H1 (cell line): ENCODE measurements at regions not wholly inside any gene's neighbourhood (a gene's known extent, or its start where the extent isn't known, plus 50 kb on each side); places are given as distances from the start of the nearest gene placed in this dataset.

ENCODE experiments used
- CTCF ChIA-PET: fragments of 300-600 bp; sonication (Branson Sonifier 250); formaldehyde crosslinking; loops from one replicate; lab custom pipeline; 2021; ENCODE audit not compliant: partially characterized antibody; lab: Charles Lee
- POLR2A ChIA-PET: fragments of 300-600 bp; sonication (Branson Sonifier 250); formaldehyde crosslinking; loops from one replicate; lab custom pipeline; 2021; ENCODE audit warnings: inconsistent platforms; ENCODE audit not compliant: partially characterized antibody; lab: Charles Lee
- DNase-seq, 2 experiments: peaks; one replicate each; pipeline versions ENCODE4 v3.0.0 to v3.0.0-alpha.2; 2010 to 2022; ENCODE audit warnings: low spot score in 2 of 2, low read depth in 1 of 2, mixed read lengths in 1 of 2
- FAIRE-seq: peaks from 2 replicates; lab custom pipeline; 2011; peaks lifted over from hg19 to GRCh38; lab: Jason Lieb, UNC
- H2AFZ ChIP-seq: 2 replicates; pipeline ENCODE4 v1.8.1; 2012; ENCODE audit warnings: low read length, inconsistent platforms
- H2AK5ac ChIP-seq: 2 replicates; pipeline ENCODE4 v1.6.1; 2013; ENCODE audit warnings: low read depth, low read length
- H2BK120ac ChIP-seq: replicated peaks from 2 replicates; pipeline ENCODE3; 2013; ENCODE audit warnings: low read depth, low read length, inconsistent platforms
- H2BK12ac ChIP-seq: 2 replicates; pipeline ENCODE4 v1.6.1; 2013; ENCODE audit warnings: low read depth, low read length
- H2BK15ac ChIP-seq: 2 replicates; pipeline ENCODE4 v1.6.1; 2013; ENCODE audit warnings: low read length
- H2BK20ac ChIP-seq: 2 replicates; pipeline ENCODE4 v1.6.1; 2013; ENCODE audit warnings: low read length
- H2BK5ac ChIP-seq: 2 replicates; pipeline ENCODE4 v1.6.1; 2013; ENCODE audit warnings: low read depth, low read length
- H3K14ac ChIP-seq: 2 replicates; pipeline ENCODE4 v1.6.1; 2013; ENCODE audit warnings: inconsistent platforms; ENCODE audit not compliant: insufficient read length
- H3K18ac ChIP-seq: 2 replicates; pipeline ENCODE4 v1.6.1; 2013; ENCODE audit warnings: low read length; ENCODE audit errors: extremely low read depth
- H3K23ac ChIP-seq: 2 replicates; pipeline ENCODE4 v1.6.1; 2013; ENCODE audit warnings: inconsistent platforms; ENCODE audit not compliant: insufficient read length
- H3K23me2 ChIP-seq: 2 replicates; pipeline ENCODE4 v1.6.1; 2013; ENCODE audit warnings: low read depth, low read length
- H3K27ac ChIP-seq: 2 replicates; pipeline ENCODE4 v1.6.1; 2011; ENCODE audit warnings: low read depth, low read length, inconsistent platforms
- H3K27me3 ChIP-seq, 4 experiments: replicated peaks in 1 of 4; 1 replicate in 1 of 4; 2 replicates in 3 of 4; pipeline versions ENCODE4 v1.6.1 to v1.8.1; 2011 to 2013; ENCODE audit warnings: low read length in 3 of 4, mild to moderate bottlenecking in 3 of 4, inconsistent platforms in 2 of 4, mixed read lengths in 2 of 4, moderate library complexity in 1 of 4; ENCODE audit not compliant: control insufficient read depth in 3 of 4, insufficient read depth in 3 of 4; ENCODE audit errors: extremely low read depth in 1 of 4
- H3K36me3 ChIP-seq, 4 experiments: 2 replicates each; pipeline versions ENCODE4 v1.6.1 to v1.8.1; 2011 to 2013; ENCODE audit warnings: mild to moderate bottlenecking in 4 of 4, low read length in 3 of 4, moderate library complexity in 2 of 4, control low read depth in 1 of 4, inconsistent platforms in 1 of 4; ENCODE audit not compliant: insufficient read depth in 4 of 4, control insufficient read depth in 2 of 4
- H3K4ac ChIP-seq: replicated peaks from 2 replicates; pipeline ENCODE3; 2013; ENCODE audit warnings: low read length, low read depth, mixed read lengths, inconsistent platforms; ENCODE audit not compliant: insufficient read length
- H3K4me1 ChIP-seq, 4 experiments: replicated peaks in 1 of 4; 1 replicate in 1 of 4; 2 replicates in 3 of 4; pipeline versions ENCODE4 v1.6.1 to v1.8.1; 2011 to 2013; ENCODE audit warnings: low read length in 3 of 4, inconsistent platforms in 2 of 4, mixed read lengths in 1 of 4; ENCODE audit not compliant: insufficient read depth in 4 of 4, control insufficient read depth in 3 of 4
- H3K4me2 ChIP-seq, 2 experiments: 2 replicates each; pipeline versions ENCODE4 v1.6.1 to v1.8.1; 2011 to 2013; ENCODE audit warnings: low read depth in 2 of 2, low read length in 2 of 2, control low read depth in 1 of 2, inconsistent platforms in 1 of 2, mild to moderate bottlenecking in 1 of 2; ENCODE audit not compliant: insufficient read depth in 1 of 2
- H3K4me3 ChIP-seq, 4 experiments: fragments of 200-600, 300-600 bp in 1 of 4; sonication (generic), shearing (Covaris generic), sonication (Bioruptor Twin) in 1 of 4; 2 replicates each; pipeline versions ENCODE4 v1.5.1 to v1.8.1; 2011 to 2016; ENCODE audit warnings: low read length in 4 of 4, low read depth in 3 of 4, control low read depth in 2 of 4, inconsistent platforms in 2 of 4, mild to moderate bottlenecking in 2 of 4, mixed read lengths in 1 of 4, moderate library complexity in 1 of 4; ENCODE audit not compliant: insufficient read depth in 2 of 4; ENCODE audit errors: extremely low read depth in 1 of 4
- H3K56ac ChIP-seq: replicated peaks from 2 replicates; pipeline ENCODE3; 2013; ENCODE audit warnings: low read depth, mild to moderate bottlenecking, mixed read lengths, low read length, inconsistent platforms; ENCODE audit not compliant: insufficient read length
- H3K79me1 ChIP-seq: 2 replicates; pipeline ENCODE4 v1.6.1; 2013; ENCODE audit warnings: low read depth, low read length, control low read depth
- H3K79me2 ChIP-seq, 2 experiments: 2 replicates each; pipeline versions ENCODE4 v1.6.1 to v1.8.1; 2012 to 2013; ENCODE audit warnings: low read length in 2 of 2, mild to moderate bottlenecking in 2 of 2, inconsistent platforms in 1 of 2; ENCODE audit not compliant: insufficient read depth in 2 of 2, control insufficient read depth in 1 of 2
- H3K9ac ChIP-seq, 4 experiments: replicated peaks in 1 of 4; 1 replicate in 1 of 4; 2 replicates in 3 of 4; pipeline versions ENCODE4 v1.6.1 to v1.8.1; 2011 to 2013; ENCODE audit warnings: low read depth in 3 of 4, low read length in 3 of 4, control low read depth in 2 of 4, mild to moderate bottlenecking in 2 of 4, moderate library complexity in 2 of 4, inconsistent platforms in 1 of 4; ENCODE audit errors: extremely low read depth in 1 of 4
- H3K9me3 ChIP-seq, 2 experiments: 2 replicates each; pipeline versions ENCODE4 v1.6.1 to v1.8.1; 2012 to 2013; ENCODE audit warnings: mild to moderate bottlenecking in 2 of 2, moderate library complexity in 2 of 2, control low read depth in 1 of 2, inconsistent platforms in 1 of 2, low read depth in 1 of 2, low read length in 1 of 2, mixed read lengths in 1 of 2; ENCODE audit not compliant: insufficient read depth in 2 of 2
- H4K20me1 ChIP-seq, 2 experiments: replicated peaks in 1 of 2; 2 replicates each; pipeline versions ENCODE3 to v1.8.1; 2011 to 2013; ENCODE audit warnings: inconsistent platforms in 2 of 2, low read length in 2 of 2, mild to moderate bottlenecking in 1 of 2; ENCODE audit not compliant: insufficient read depth in 2 of 2, control insufficient read depth in 1 of 2
- H4K5ac ChIP-seq: 2 replicates; pipeline ENCODE4 v1.6.1; 2013; ENCODE audit warnings: low read length, low read depth, mixed read lengths, inconsistent platforms; ENCODE audit not compliant: insufficient read length
- H4K8ac ChIP-seq: 2 replicates; pipeline ENCODE4 v1.8.0; 2013; ENCODE audit warnings: mild to moderate bottlenecking, moderate library complexity, low read length, inconsistent platforms; ENCODE audit not compliant: insufficient read depth; ENCODE audit errors: extremely low read depth
- H4K91ac ChIP-seq: replicated peaks from 2 replicates; pipeline ENCODE3; 2013; ENCODE audit warnings: low read length, mixed read lengths, inconsistent platforms; ENCODE audit not compliant: insufficient read length
- HDAC2 ChIP-seq, 2 experiments: fragments of 300-600 bp in 1 of 2; sonication (generic) in 1 of 2; IDR thresholded peaks; 2 replicates each; pipeline ENCODE4 v1.6.1; 2011 to 2012; ENCODE audit warnings: low read depth in 2 of 2, low read length in 2 of 2, mild to moderate bottlenecking in 2 of 2, moderate library complexity in 2 of 2, borderline replicate concordance in 1 of 2, inconsistent platforms in 1 of 2
- NRF1 ChIP-seq: IDR thresholded peaks from 2 replicates; pipeline ENCODE4 v1.6.1; 2011; ENCODE audit warnings: mild to moderate bottlenecking, low read depth, low read length, improper control_type of control experiment
- POLR2A ChIP-seq, 2 experiments: IDR thresholded peaks; 1 replicate in 1 of 2; 2 replicates in 1 of 2; pipeline ENCODE4 v1.6.1; 2011; ENCODE audit warnings: low read depth in 2 of 2, low read length in 2 of 2, mild to moderate bottlenecking in 2 of 2; ENCODE audit errors: control extremely low read depth in 1 of 2
- SIRT6 ChIP-seq: IDR thresholded peaks from one replicate; pipeline ENCODE4 v1.7.1; 2012; ENCODE audit warnings: low read length, inconsistent platforms
- SP4 ChIP-seq: IDR thresholded peaks from 2 replicates; pipeline ENCODE4 v1.6.1; 2012; ENCODE audit warnings: low read length, inconsistent platforms
- WGBS, 2 experiments: shearing (Covaris generic) in 1 of 2; methylation state at CpG; one replicate each; pipeline versions ENCODE4 v1.1.6 to v1.1.7; 2013 to 2015; ENCODE audit warnings: low lambda C conversion rate in 2 of 2, mixed read lengths in 2 of 2, inconsistent platforms in 1 of 2, low coverage in 1 of 2, missing lambda C conversion rate in 1 of 2; ENCODE audit not compliant: insufficient replicate concordance in 2 of 2, insufficient coverage in 1 of 2, insufficient read length in 1 of 2; ENCODE audit errors: extremely low coverage in 1 of 2, missing lambda C conversion rate in 1 of 2; 5-methylcytosine and 5-hydroxymethylcytosine counted together

GRCh38 chr2:226551522-226552250, 247.9 kb downstream of the IRS1 start:
- H2AK5ac ChIP-seq, result no peak overlapping the region
- H3K27me3 ChIP-seq, result no peaks in the 10 kb centered on the region
- no peak for DNase-seq
- H3K4me2 ChIP-seq, result no peak overlapping the region
- no peak overlapping the region for H3K23ac ChIP-seq
- CTCF ChIA-PET, result interaction anchor here (1.0 kb wide), 1 partner anchor 22 kb away, joined by 4 read pairs; no protein-coding TSS in a partner anchor
- no peak overlapping the region for H3K4ac ChIP-seq
- H2BK120ac ChIP-seq, result no peak overlapping the region
- TF ChIP-seq SP4, result no peak
- TF ChIP-seq POLR2A (IDR thresholded peaks at IDR 0.05; ENCODE audit: control extremely low read depth in 1 of 2, low read depth in 2 of 2, low read length in 2 of 2), result no peak
- no peak for TF ChIP-seq SIRT6
- no peak for TF ChIP-seq NRF1
- TF ChIP-seq HDAC2 (IDR thresholded peaks at IDR 0.05; ENCODE audit: borderline replicate concordance in 1 of 2, low read depth in 2 of 2, low read length in 2 of 2), result no peak
- TF ChIP-seq, all 59 proteins: peak for 0
- FAIRE-seq, result no peak
- peak overlapping the region; percentile 45; the same call in 1 of the 2 replicates for H2BK5ac ChIP-seq
- no peak overlapping the region for H3K9ac ChIP-seq
- no peak overlapping the region for H3K27ac ChIP-seq
- H4K5ac ChIP-seq, result no peak overlapping the region
- no peak overlapping the region for H2BK15ac ChIP-seq
- no peaks in the 10 kb centered on the region for H3K36me3 ChIP-seq
- H2BK12ac ChIP-seq, result no peak overlapping the region
- H3K4me3 ChIP-seq, result no peak overlapping the region
- H3K79me1 ChIP-seq, result no peaks in the 10 kb centered on the region
- no peaks in the 10 kb centered on the region for H3K4me1 ChIP-seq
- H2BK20ac ChIP-seq, result no peak overlapping the region
- 100% methylated on average over 3 of the region's 3 CpGs; no CpG with 5 or more reads in 1 of the 2 experiments for WGBS, 2 experiments
- peak overlapping the region; percentile 59; the same call in 1 of the 2 replicates for H2AFZ ChIP-seq
- H3K18ac ChIP-seq, result no peak overlapping the region
- H3K79me2 ChIP-seq, result no peaks in the 10 kb centered on the region
- POLR2A ChIA-PET, result no interaction called here
- no peaks in the 10 kb centered on the region for H4K20me1 ChIP-seq
- no peaks in the 10 kb centered on the region for H3K23me2 ChIP-seq
- H3K9me3 ChIP-seq, result no peaks in the 10 kb centered on the region; a peak in 1 of 4 replicates
- no peak overlapping the region for H3K14ac ChIP-seq
- H4K8ac ChIP-seq, result no peak overlapping the region
- H4K91ac ChIP-seq, result no peak overlapping the region
- H3K56ac ChIP-seq, result no peak overlapping the region
